ENCODE measurements at regions not wholly inside any gene's neighbourhood (a gene's known extent, or its start where the extent isn't known, plus 50 kb on each side); places are given as distances from the start of the nearest gene placed in this dataset.
A peak's percentile ranks its signal among the peaks of the same experiment; 100 is the strongest.

- DNase-seq: no peak
Measured at GRCh38 chr14:26773906-26774593, 176.2 kb upstream of the NOVA1 start.

- DNase-seq: peak; percentile 5
Measured at GRCh38 chr14:26775765-26776563, 178.1 kb upstream of the NOVA1 start.

- no peak for DNase-seq
Measured at GRCh38 chr14:26791117-26791806, 193.4 kb upstream of the NOVA1 start.

GRCh38 chr14:26794731-26795130 lies 196.9 kb upstream of the NOVA1 start:
- no peak for DNase-seq

GRCh38 chr14:26808407-26808806 lies 210.6 kb upstream of the NOVA1 start:
- DNase-seq: no peak

- no peak for DNase-seq
Measured at GRCh38 chr14:26810631-26811030, 212.8 kb upstream of the NOVA1 start.

GRCh38 chr14:26811756-26812305 lies 214.0 kb upstream of the NOVA1 start:
- DNase-seq: no peak

- peak; percentile 15 for DNase-seq
Measured at GRCh38 chr14:26820138-26820537, 222.3 kb upstream of the NOVA1 start.

- DNase-seq: no peak
Measured at GRCh38 chr14:26820572-26820971, 222.7 kb upstream of the NOVA1 start.

GRCh38 chr14:26828741-26829140 lies 230.9 kb upstream of the NOVA1 start:
- no peak for DNase-seq

- no peak for DNase-seq
Measured at GRCh38 chr14:26833621-26834176, 235.9 kb upstream of the NOVA1 start.

- no peak for DNase-seq
Measured at GRCh38 chr14:26835979-26836570, 238.2 kb upstream of the NOVA1 start.

GRCh38 chr14:26839481-26839880 lies 241.6 kb upstream of the NOVA1 start:
- DNase-seq: no peak

GRCh38 chr14:26841326-26841725 lies 243.5 kb upstream of the NOVA1 start:
- no peak for DNase-seq

- peak; percentile 30 for DNase-seq
Measured at GRCh38 chr14:26841920-26842741, 244.3 kb upstream of the NOVA1 start.

- DNase-seq: no peak
Measured at GRCh38 chr14:26845151-26845818, 247.5 kb upstream of the NOVA1 start.

- no peak for DNase-seq
Measured at GRCh38 chr14:26846388-26846787, 248.6 kb upstream of the NOVA1 start.

GRCh38 chr14:26849514-26849913 lies 251.7 kb upstream of the NOVA1 start:
- no peak for DNase-seq

GRCh38 chr14:26851793-26852192 lies 254.0 kb upstream of the NOVA1 start:
- DNase-seq: no peak

GRCh38 chr14:26855077-26855753 lies 257.4 kb upstream of the NOVA1 start:
- DNase-seq: no peak

Measured in NCI-H345 (cell line).